ENCODE measurements at regions not wholly inside any gene's neighbourhood (a gene's known extent, or its start where the extent isn't known, plus 50 kb on each side); places are given as distances from the start of the nearest gene placed in this dataset.

GRCh38 chr15:93881310-93881709 is 350.1 kb upstream of the MCTP2 start:
- TF ChIP-seq CTCF (IDR thresholded peaks at IDR 0.05; ENCODE audit: poor library complexity) = no peak
- TF ChIP-seq EZH2 (IDR thresholded peaks at IDR 0.05; ENCODE audit: borderline replicate concordance) = no peak

Data from hepatocyte (in vitro differentiated cells).